ENCODE measurements at regions not wholly inside any gene's neighbourhood (a gene's known extent, or its start where the extent isn't known, plus 50 kb on each side); places are given as distances from the start of the nearest gene placed in this dataset.

DNA sequence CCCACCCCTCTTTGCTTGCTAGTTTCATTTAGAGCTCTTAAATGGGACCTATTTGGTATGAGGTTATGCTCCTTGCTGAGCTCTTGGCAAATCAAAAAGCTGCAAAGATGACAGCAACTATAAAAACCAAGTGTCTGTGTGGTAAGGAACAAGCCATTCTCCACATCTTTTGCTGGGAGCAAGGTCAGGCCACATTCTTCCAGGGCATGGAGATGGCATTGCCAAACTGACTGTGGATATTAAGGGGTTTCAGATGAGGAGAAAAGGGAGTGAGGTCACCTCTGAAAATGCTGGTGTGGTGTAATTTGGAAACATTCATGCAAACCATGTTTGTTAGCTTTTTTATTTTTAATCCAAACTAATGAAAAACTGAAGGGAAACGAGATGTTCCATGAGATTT, 218.8 kb upstream of the IL12B start:
- TF ChIP-seq CTCF (IDR thresholded peaks at IDR 0.05; ENCODE audit: low read depth, low read length, missing control alignments) = no peak
- no peak for DNase-seq (ENCODE audit: low read depth)
- H3K4me3 ChIP-seq (ENCODE audit: low read depth, low read length) = no peak overlapping the region

GRCh38 chr5:159550951-159551350, 220.7 kb upstream of the IL12B start:
- TF ChIP-seq CTCF (IDR thresholded peaks at IDR 0.05; ENCODE audit: low read depth, low read length, missing control alignments) = no peak
- DNase-seq (ENCODE audit: low read depth) = no peak
- H3K4me3 ChIP-seq (ENCODE audit: low read depth, low read length) = no peak overlapping the region

GRCh38 chr5:159552751-159553150, 222.5 kb upstream of the IL12B start:
- TF ChIP-seq CTCF (IDR thresholded peaks at IDR 0.05; ENCODE audit: low read depth, low read length, missing control alignments) = no peak
- H3K4me3 ChIP-seq (ENCODE audit: low read depth, low read length) = no peak overlapping the region
- no peak for DNase-seq (ENCODE audit: low read depth)

- no peak for DNase-seq (ENCODE audit: low read depth)
- TF ChIP-seq CTCF (IDR thresholded peaks at IDR 0.05; ENCODE audit: low read depth, low read length, missing control alignments) = no peak
- no peak overlapping the region for H3K4me3 ChIP-seq (ENCODE audit: low read depth, low read length)
Measured at GRCh38 chr5:159553792-159554191, 223.5 kb upstream of the IL12B start.

GRCh38 chr5:159555084-159555483, 224.8 kb upstream of the IL12B start:
- no peak for TF ChIP-seq CTCF (IDR thresholded peaks at IDR 0.05; ENCODE audit: low read depth, low read length, missing control alignments)
- no peak for DNase-seq (ENCODE audit: low read depth)

DNA sequence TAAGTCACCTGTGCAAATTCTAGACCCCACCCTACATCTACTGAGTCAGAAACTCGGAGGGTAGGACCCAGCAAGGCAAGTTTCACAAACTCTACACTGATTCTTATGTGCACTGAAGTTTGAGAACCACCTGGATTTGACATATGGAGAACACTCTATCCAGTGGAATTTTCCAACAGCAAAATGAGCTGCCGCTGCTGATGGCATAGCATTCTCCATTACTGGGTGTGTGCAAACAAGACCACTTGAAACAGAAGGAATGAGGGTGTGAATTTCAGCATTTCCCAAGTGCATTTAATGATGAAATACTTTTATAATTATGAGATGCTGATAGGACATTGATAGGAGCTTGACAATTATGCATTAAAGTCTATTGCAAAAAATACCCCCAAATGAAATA, 229.1 kb upstream of the IL12B start:
- no peak for DNase-seq (ENCODE audit: low read depth)
- TF ChIP-seq CTCF (IDR thresholded peaks at IDR 0.05; ENCODE audit: low read depth, low read length, missing control alignments) = no peak
- H3K4me3 ChIP-seq (ENCODE audit: low read depth, low read length) = no peak overlapping the region

More at GRCh38 chr5:159555084-159555483, 224.8 kb upstream of the IL12B start:
- H3K4me3 ChIP-seq (ENCODE audit: low read depth, low read length) = no peak overlapping the region

GRCh38 chr5:159560088-159560487, 229.8 kb upstream of the IL12B start:
- no peak for DNase-seq (ENCODE audit: low read depth)
- no peak overlapping the region for H3K4me3 ChIP-seq (ENCODE audit: low read depth, low read length)
- TF ChIP-seq CTCF (IDR thresholded peaks at IDR 0.05; ENCODE audit: low read depth, low read length, missing control alignments) = no peak

Data from GM12864 (cell line).